Astrocyte (in vitro differentiated cells and primary cell): ENCODE measurements at regions not wholly inside any gene's neighbourhood (a gene's known extent, or its start where the extent isn't known, plus 50 kb on each side); places are given as distances from the start of the nearest gene placed in this dataset.

Source experiments
- EZH2 ChIP-seq: IDR thresholded peaks from 2 replicates; pipeline ENCODE4 v1.6.1; 2012; ENCODE audit warnings: mild to moderate bottlenecking, low read length, inconsistent platforms; ENCODE audit not compliant: insufficient read depth
- TF ChIP-seq, protein P1 (sequence below): IDR thresholded peaks from 2 replicates; pipeline ENCODE4 v1.5.1; 2011; ENCODE audit warnings: low read depth, mild to moderate bottlenecking, inconsistent platforms, low read length, moderate library complexity; ENCODE audit not compliant: insufficient read depth

DNA sequence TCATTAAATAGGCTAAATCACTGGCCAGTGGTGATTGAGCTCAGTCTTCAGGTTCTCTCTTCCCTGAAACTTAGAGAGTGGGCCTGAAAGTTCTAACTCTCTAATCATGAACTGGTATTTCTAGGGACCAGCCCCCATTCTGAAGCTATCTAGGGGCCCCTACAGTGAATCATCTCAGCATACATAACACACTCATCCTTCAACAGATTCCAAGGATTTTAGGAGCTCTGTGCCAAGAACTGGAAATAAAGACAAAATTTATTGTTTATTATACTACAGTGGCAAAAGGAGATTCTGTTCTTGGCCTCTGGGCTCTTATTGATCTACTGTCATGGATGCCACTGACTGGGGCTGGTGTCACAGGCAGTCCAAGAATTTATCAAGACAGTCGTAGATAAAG, 263.8 kb upstream of the IGFBP7 start:
- TF ChIP-seq, protein P1, sequence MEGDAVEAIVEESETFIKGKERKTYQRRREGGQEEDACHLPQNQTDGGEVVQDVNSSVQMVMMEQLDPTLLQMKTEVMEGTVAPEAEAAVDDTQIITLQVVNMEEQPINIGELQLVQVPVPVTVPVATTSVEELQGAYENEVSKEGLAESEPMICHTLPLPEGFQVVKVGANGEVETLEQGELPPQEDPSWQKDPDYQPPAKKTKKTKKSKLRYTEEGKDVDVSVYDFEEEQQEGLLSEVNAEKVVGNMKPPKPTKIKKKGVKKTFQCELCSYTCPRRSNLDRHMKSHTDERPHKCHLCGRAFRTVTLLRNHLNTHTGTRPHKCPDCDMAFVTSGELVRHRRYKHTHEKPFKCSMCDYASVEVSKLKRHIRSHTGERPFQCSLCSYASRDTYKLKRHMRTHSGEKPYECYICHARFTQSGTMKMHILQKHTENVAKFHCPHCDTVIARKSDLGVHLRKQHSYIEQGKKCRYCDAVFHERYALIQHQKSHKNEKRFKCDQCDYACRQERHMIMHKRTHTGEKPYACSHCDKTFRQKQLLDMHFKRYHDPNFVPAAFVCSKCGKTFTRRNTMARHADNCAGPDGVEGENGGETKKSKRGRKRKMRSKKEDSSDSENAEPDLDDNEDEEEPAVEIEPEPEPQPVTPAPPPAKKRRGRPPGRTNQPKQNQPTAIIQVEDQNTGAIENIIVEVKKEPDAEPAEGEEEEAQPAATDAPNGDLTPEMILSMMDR, result no peak
- TF ChIP-seq EZH2, result no peak
